Keratinocyte (primary cell): ENCODE measurements at regions not wholly inside any gene's neighbourhood (a gene's known extent, or its start where the extent isn't known, plus 50 kb on each side); places are given as distances from the start of the nearest gene placed in this dataset.

ENCODE experiments used
- DNase-seq: peaks from one replicate; pipeline ENCODE4 v3.0.0-alpha.2; 2011; ENCODE audit warnings: low read depth, missing footprints, low spot score
- FAIRE-seq: peaks from 2 replicates; lab custom pipeline; 2011; peaks lifted over from hg19 to GRCh38; lab: Jason Lieb, UNC
- H2AFZ ChIP-seq: 2 replicates; pipeline ENCODE4 v1.6.0; 2012; ENCODE audit warnings: low read length, control low read depth, inconsistent platforms; ENCODE audit not compliant: control insufficient read depth
- H3K27ac ChIP-seq: 2 replicates; pipeline ENCODE4 v1.5.1; 2011; ENCODE audit warnings: low read length; ENCODE audit not compliant: control insufficient read depth, insufficient read depth
- H3K27me3 ChIP-seq: 3 replicates; pipeline ENCODE4 v1.6.0; 2011; ENCODE audit warnings: low read length; ENCODE audit not compliant: control insufficient read depth, insufficient read depth; ENCODE audit errors: extremely low read depth
- H3K36me3 ChIP-seq, 2 experiments: 2 replicates in 1 of 2; 3 replicates in 1 of 2; pipeline ENCODE4 v1.5.1; 2011; ENCODE audit warnings: low read length in 2 of 2, mild to moderate bottlenecking in 1 of 2; ENCODE audit not compliant: control insufficient read depth in 2 of 2, insufficient read depth in 2 of 2; ENCODE audit errors: extremely low read depth in 1 of 2
- H3K4me1 ChIP-seq: 3 replicates; pipeline ENCODE4 v1.5.1; 2011; ENCODE audit warnings: low read length; ENCODE audit not compliant: control insufficient read depth, insufficient read depth; ENCODE audit errors: extremely low read depth
- H3K4me2 ChIP-seq: 3 replicates; pipeline ENCODE4 v1.6.0; 2011; ENCODE audit warnings: low read depth, low read length; ENCODE audit not compliant: control insufficient read depth, insufficient read depth; ENCODE audit errors: extremely low read depth
- H3K4me3 ChIP-seq, 3 experiments: fragments of 200-600 bp in 1 of 3; sonication (generic) in 1 of 3; 2 replicates in 2 of 3; 3 replicates in 1 of 3; pipeline ENCODE4 v1.5.1; 2011 to 2016; ENCODE audit warnings: low read length in 3 of 3, mild to moderate bottlenecking in 3 of 3, control low read depth in 2 of 3, inconsistent platforms in 1 of 3, low read depth in 1 of 3, mixed read lengths in 1 of 3, mixed run types in 1 of 3, moderate library complexity in 1 of 3; ENCODE audit not compliant: control insufficient read depth in 2 of 3, insufficient read depth in 2 of 3; ENCODE audit errors: extremely low read depth in 1 of 3
- H3K79me2 ChIP-seq: 2 replicates; pipeline ENCODE4 v1.6.0; 2012; ENCODE audit warnings: low read length; ENCODE audit not compliant: control insufficient read depth, insufficient read depth
- H3K9ac ChIP-seq: 3 replicates; pipeline ENCODE4 v1.6.0; 2011; ENCODE audit warnings: low read length; ENCODE audit not compliant: control insufficient read depth, insufficient read depth; ENCODE audit errors: extremely low read depth
- H3K9me1 ChIP-seq: 3 replicates; pipeline ENCODE4 v1.6.0; 2011; ENCODE audit warnings: low read length; ENCODE audit not compliant: control insufficient read depth, insufficient read depth; ENCODE audit errors: extremely low read depth
- H3K9me3 ChIP-seq: 2 replicates; pipeline ENCODE4 v1.5.1; 2012; ENCODE audit warnings: low read depth, low read length; ENCODE audit not compliant: control insufficient read depth
- H4K20me1 ChIP-seq: 3 replicates; pipeline ENCODE4 v1.6.0; 2011; ENCODE audit warnings: low read length; ENCODE audit not compliant: control insufficient read depth, insufficient read depth; ENCODE audit errors: extremely low read depth
- CTCF ChIP-seq, 3 experiments: IDR thresholded peaks in 1 of 3; conservative IDR thresholded peaks in 1 of 3; optimal IDR thresholded peaks in 1 of 3; 2 replicates in 2 of 3; 3 replicates in 1 of 3; pipeline versions ENCODE3 to v1.5.1; 2011; ENCODE audit warnings: low read length in 3 of 3, mild to moderate bottlenecking in 3 of 3, moderate library complexity in 2 of 3, control low read depth in 1 of 3, inconsistent platforms in 1 of 3; ENCODE audit not compliant: insufficient read depth in 2 of 3; ENCODE audit errors: extremely low read depth in 1 of 3
- EZH2 ChIP-seq: IDR thresholded peaks from one replicate; pipeline ENCODE4 v1.6.1; 2012; ENCODE audit warnings: inconsistent platforms, mild to moderate bottlenecking, low read length, moderate library complexity
- dilution Hi-C: fragments of 300-500 bp; cut with MboI; formaldehyde crosslinking; loops from one replicate; pipeline ENCODE4 v1.7.0; 2020; ENCODE audit warnings: low sequenced_read_pairs; ENCODE audit not compliant: extremely low pct_ligation_motif_present

GRCh38 chrX:20350596-20350995, 83.9 kb upstream of the RPS6KA3 start:
- Histone ChIP-seq H3K4me2 (no peak overlapping the region), H3K4me3 (no peak overlapping the region), H3K9me1 (no peaks in the 10 kb centered on the region), H3K9ac (no peak overlapping the region), H3K36me3 (no peaks in the 10 kb centered on the region), H3K79me2 (no peaks in the 10 kb centered on the region), H3K27ac (no peak overlapping the region), H4K20me1 (no peaks in the 10 kb centered on the region), H2AFZ (no peak overlapping the region), H3K4me1 (no peaks in the 10 kb centered on the region), H3K9me3 (no peaks in the 10 kb centered on the region), H3K27me3 (no peaks in the 10 kb centered on the region)
- FAIRE-seq (no peak), DNase-seq (no peak)
- dilution Hi-C loops = no loop called here
- TF ChIP-seq CTCF (optimal IDR thresholded peaks at IDR 0.05 in 1 of 3, IDR thresholded peaks at IDR 0.05 in 1 of 3, conservative IDR thresholded peaks at IDR 0.05 in 1 of 3; ENCODE audit: extremely low read depth in 1 of 3, insufficient read depth in 2 of 3, low read length in 3 of 3) = no peak
- TF ChIP-seq EZH2 = no peak

- H3K9ac ChIP-seq = no peak overlapping the region
- no peak for TF ChIP-seq EZH2
- no peak for TF ChIP-seq CTCF (optimal IDR thresholded peaks at IDR 0.05 in 1 of 3, IDR thresholded peaks at IDR 0.05 in 1 of 3, conservative IDR thresholded peaks at IDR 0.05 in 1 of 3; ENCODE audit: extremely low read depth in 1 of 3, insufficient read depth in 2 of 3, low read length in 3 of 3)
- no peaks in the 10 kb centered on the region for H3K4me1 ChIP-seq
- no peaks in the 10 kb centered on the region for H3K9me1 ChIP-seq
- no peaks in the 10 kb centered on the region for H3K9me3 ChIP-seq
- DNase-seq (no peak), FAIRE-seq (no peak)
- no peak overlapping the region for H3K4me3 ChIP-seq
- H3K79me2 ChIP-seq = no peaks in the 10 kb centered on the region
- no peaks in the 10 kb centered on the region for H3K27me3 ChIP-seq
- dilution Hi-C loops = no loop called here
- H3K36me3 ChIP-seq = no peaks in the 10 kb centered on the region
- H3K4me2 ChIP-seq = no peak overlapping the region
- H2AFZ ChIP-seq = no peak overlapping the region
- H3K27ac ChIP-seq = no peak overlapping the region
- H4K20me1 ChIP-seq = no peaks in the 10 kb centered on the region
These were observed 81.4 kb upstream of the RPS6KA3 start for GRCh38 chrX:20348139-20348538.
